PC-3 (cell line): ENCODE measurements at regions not wholly inside any gene's neighbourhood (a gene's known extent, or its start where the extent isn't known, plus 50 kb on each side); places are given as distances from the start of the nearest gene placed in this dataset.

ENCODE experiments used
- CTCF ChIP-seq: fragments of 300-600 bp; sonication (generic); conservative IDR thresholded peaks from 2 replicates; pipeline ENCODE4 v1.5.1; 2017; ENCODE audit warnings: antibody characterized with exemption, low read depth, mild to moderate bottlenecking, low read length
- EZH2 ChIP-seq: fragments of 300-600 bp; sonication (generic); IDR thresholded peaks from one replicate; pipeline ENCODE4 v1.6.1; 2017; ENCODE audit warnings: antibody characterized with exemption, mild to moderate bottlenecking, low read length; ENCODE audit not compliant: unreplicated experiment
- EZH2phosphoT487 ChIP-seq: fragments of 300-600 bp; sonication (generic); IDR thresholded peaks from 2 replicates; pipeline ENCODE4 v1.6.1; 2018; ENCODE audit warnings: mild to moderate bottlenecking, antibody characterized with exemption, low read length, borderline replicate concordance

- no peak for TF ChIP-seq CTCF
- TF ChIP-seq EZH2, result no peak
- TF ChIP-seq EZH2phosphoT487, result no peak
Measured at GRCh38 chrX:69000877-69001276, 164.4 kb downstream of the PJA1 start.
